Breast epithelium (tissue), 3 donors: ENCODE measurements at regions not wholly inside any gene's neighbourhood (a gene's known extent, or its start where the extent isn't known, plus 50 kb on each side); places are given as distances from the start of the nearest gene placed in this dataset.

Experiments used
- CTCF ChIP-seq, 3 donors: fragments of 450-650 bp; IDR thresholded peaks; one replicate each; pipeline ENCODE4 v1.5.1; 2016 to 2017; ENCODE audit warnings: antibody characterized with exemption in 3 of 3, mild to moderate bottlenecking in 3 of 3, moderate library complexity in 3 of 3
- POLR2A ChIP-seq: fragments of 450-650 bp; IDR thresholded peaks from one replicate; pipeline ENCODE4 v1.6.1; 2016; ENCODE audit warnings: antibody characterized with exemption, mild to moderate bottlenecking, moderate library complexity
- POLR2AphosphoS5 ChIP-seq, 3 donors: sonication (generic); formaldehyde crosslinking; IDR thresholded peaks; one replicate each; pipeline ENCODE4 v1.6.1; 2017; ENCODE audit warnings: antibody characterized with exemption in 3 of 3

- no peak for TF ChIP-seq CTCF (IDR thresholded peaks at IDR 0.05)
- no peak for TF ChIP-seq POLR2AphosphoS5 (IDR thresholded peaks at IDR 0.05)
- TF ChIP-seq POLR2A, result no peak
These were observed 63.5 kb upstream of the IGFBP2 start for GRCh38 chr2:216569765-216570164.
